Nucleus accumbens (tissue), 56 donors: ENCODE measurements at regions not wholly inside any gene's neighbourhood (a gene's known extent, or its start where the extent isn't known, plus 50 kb on each side); places are given as distances from the start of the nearest gene placed in this dataset.
A peak's percentile ranks its signal among the peaks of the same experiment; 100 is the strongest.
"Not testable (repeated sequence)": the region's sequence is repeated elsewhere in the genome, so short reads cannot be mapped to it uniquely, and the experiment has no call there.

Experiments used
- DNase-seq, 56 donors: peaks; one replicate each; lab custom pipeline; 2025; lab: John Stamatoyannopoulos, UW

DNA sequence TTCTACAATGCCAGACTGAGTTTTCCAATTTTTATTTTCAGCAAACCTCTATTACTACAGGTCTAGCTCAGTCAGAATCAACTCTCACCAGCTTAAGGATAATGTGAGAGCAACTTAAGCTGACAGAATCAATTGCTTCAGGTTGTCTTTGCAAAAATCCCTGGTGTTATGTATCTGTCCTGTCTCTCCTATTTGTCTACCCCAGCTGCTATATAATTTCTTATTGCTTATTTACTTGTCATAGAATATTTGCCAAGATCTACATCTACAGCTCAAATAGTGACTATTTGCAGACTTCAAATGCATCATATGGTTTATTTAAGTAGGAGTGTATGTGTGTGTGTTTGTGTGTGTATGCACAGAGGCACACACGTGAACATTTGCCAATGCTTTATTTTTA lies 54.1 kb downstream of the FOXG1 start:
- DNase-seq: no peak

DNA sequence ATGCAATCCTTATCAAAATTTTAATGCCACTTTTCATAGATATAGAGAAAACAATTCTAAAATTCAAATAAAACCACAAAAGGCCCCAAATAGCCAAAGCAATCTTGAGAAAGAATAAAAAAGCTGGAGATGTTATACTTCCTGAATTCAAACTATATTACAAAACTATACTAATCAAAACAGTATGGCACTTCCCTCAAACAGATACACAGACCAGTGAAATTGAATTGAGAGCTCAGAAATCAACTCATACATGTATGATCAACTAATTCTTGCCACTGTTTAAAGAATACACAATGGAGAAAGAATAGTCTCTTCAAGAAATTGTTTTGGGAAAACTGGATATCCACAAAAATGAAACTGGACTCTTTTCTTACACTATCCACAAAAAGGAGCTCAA lies 55.4 kb downstream of the FOXG1 start:
- DNase-seq: no peak

DNA sequence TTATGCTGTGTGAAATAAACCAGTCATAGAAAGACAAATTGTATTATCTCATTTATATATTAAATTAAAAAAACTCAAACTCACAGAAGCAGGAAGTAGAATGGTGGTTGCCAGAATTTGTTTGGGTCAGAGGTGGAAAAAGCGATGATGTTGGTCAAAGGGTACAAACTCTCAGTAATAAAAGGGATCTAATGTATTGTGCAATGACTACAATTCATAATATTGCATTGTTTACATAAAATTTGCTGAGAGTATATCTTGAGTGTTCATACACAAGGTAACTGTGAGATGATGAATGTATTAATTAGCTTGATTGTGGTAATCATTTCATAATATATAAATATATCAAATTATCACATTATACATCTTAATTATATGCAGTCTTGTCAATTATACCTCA lies 56.7 kb downstream of the FOXG1 start:
- DNase-seq: no peak

DNA sequence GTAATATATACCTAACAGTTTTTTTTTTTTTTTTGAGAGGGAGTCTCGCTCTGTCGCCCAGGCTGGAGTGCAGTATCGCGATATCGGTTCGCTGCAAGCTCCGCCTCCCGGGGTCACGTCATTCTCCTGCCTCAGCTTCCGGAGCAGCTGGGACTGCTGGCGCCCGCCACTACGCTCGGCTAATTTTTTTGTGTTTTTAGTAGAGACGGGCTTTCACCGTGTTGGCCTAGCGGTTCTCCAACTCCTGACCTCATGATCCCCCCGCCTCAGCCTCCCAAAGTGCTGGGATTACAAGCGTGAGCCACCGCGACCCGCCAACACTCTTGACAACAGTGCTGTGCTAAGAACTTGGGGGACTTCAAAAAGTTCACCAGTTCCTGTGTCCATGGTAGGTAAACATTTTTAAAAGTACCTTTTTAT lies 63.5 kb downstream of the FOXG1 start:
- DNase-seq: no peak

DNA sequence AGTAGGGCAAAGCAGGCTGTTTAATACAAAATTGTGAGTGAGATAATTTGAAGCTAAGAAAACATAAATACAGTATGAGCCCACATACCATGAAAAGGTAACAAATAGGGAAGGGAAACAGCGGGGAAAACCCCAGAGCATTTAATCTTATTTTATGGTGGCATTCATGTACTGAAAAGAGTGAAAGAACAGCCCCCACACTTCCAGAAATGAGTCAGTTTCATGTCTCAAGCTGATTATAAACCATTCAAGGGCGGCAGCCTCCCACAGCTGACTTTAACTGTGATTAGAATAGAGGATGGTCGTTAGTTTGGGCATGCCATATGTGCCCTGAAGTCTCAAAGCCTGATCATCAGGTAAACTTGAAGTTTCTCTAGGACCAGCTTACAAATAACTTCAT lies 64.5 kb downstream of the FOXG1 start:
- peak in 10 of 56 donors; percentile 1 to 47 (median 8) for DNase-seq

DNA sequence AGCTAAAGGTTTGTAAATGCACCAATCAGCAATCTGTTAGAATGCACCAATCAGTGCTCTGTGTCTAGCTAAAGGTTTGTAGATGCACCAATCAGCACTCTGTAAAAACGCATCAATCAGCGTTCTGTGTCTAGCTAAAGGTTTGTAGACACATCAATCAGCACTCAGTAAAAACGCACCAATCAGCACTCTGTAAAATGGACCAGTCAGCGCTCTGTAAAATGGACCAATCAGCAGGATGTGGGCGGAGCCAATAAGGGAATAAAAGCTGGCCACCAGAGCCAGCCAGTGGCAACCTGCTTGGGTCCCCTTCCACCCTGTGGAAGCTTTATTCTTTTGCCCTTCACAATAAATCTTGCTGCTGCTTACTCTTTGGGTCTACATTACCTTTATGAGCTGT lies 76.0 kb downstream of the FOXG1 start:
- not testable (repeated sequence) for DNase-seq

DNA sequence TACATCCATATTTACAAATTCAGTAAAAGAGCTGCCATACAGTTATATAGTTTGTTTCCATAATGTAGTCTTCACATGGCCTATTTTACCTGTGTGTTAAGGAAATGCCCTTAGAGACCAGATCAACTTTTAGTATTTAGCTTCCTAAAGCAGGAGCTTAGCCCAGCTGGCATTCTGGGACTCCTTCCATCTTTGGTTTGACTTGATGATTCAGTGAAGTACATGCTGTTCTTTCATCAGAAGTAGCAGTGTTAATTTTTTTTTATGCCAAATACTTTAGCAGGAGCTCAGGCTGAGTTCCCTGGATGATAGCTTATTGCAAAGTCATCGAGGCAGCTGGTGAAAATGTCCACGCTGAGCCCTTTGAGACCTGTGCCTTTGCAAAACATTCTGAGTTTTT lies 101.0 kb downstream of the FOXG1 start:
- no peak for DNase-seq

DNA sequence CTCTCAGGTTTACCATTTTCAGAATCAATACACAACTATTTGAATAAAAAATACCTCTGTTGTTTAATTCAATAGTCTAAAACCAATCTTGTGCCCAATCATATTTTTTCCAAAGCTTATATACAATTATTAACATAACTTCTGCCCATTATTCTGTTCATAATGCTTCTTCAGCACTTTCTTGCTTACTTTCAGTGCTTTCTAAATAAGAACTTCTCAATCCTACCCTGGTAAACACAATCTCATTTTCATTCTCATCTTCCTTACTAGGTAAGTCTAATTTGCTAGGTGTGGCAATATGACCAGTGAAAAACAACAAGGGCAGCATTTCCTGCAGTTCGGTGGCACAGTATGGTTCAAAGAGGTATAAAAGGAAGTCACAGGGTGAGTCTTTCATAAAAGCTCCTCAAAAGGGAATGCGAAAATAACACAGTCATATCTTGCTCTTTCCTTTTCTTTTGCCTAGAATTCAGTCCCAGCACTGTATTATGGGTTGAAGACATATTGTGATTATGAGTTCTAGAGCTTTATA lies 103.5 kb downstream of the FOXG1 start:
- no peak for DNase-seq

DNA sequence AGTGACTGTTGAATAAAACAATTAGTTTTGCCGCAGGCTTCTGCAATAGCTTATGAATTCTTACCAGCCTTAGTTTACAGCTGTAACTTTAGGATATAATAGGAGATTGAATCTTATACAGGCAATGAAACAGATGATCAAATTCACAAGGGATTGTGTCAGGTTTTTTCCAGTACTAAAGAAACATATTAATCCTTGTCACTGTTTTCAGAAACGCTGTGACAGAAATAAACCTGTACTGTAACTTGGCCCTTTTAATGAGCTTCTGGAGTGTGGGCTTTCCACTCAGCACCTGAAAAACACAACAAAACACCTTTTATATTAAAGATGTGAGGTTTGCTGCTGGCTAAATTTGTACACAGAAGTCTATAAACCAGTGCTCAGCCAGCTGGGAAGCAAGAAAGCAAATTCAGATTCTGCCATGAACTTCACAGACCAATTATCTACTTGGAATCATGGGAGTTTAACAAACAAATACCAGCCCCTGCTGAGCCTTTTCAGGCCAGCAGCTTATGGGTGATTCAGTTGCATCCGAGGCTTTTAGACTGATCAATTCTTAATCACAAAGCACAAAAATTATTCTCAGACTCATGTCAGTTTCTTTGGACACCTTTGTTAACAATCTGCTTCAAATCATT lies 109.5 kb downstream of the FOXG1 start:
- no peak for DNase-seq

DNA sequence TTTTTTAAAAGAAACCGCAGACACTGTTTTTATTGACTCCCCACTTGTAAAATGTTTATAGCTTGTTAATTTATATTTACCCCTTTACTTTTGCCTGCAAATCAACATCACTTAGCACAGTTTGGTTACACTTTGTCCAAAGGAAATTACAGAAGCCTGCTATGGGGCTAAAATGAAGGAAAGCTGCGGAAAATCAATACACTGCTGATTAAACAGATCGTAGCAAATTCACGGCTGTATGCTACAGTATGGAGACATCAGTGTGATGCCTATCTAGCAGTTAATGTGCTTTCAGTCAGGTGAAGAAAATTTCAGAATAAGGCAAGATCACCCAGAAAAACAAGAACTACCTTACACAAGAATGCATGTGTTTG lies 110.0 kb downstream of the FOXG1 start:
- DNase-seq: no peak

DNA sequence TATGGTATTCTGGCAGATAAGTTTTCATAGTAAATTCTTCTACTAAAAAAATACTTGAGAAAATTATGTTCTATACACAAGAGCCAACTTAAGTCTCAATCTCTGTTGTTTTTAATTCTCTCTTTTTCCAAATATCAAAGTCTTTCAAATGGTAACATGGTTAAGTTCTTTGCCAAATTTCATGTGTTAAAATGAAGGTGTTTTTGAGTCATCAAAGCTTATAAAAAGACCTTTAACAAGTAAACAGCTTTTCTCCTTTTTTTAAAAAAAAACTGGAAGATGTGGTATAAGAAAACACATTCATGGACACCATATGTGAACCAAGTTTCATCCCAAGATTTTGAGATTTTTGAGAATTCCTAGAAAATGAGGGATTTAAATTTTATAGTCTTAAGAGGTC lies 111.3 kb downstream of the FOXG1 start:
- no peak for DNase-seq

DNA sequence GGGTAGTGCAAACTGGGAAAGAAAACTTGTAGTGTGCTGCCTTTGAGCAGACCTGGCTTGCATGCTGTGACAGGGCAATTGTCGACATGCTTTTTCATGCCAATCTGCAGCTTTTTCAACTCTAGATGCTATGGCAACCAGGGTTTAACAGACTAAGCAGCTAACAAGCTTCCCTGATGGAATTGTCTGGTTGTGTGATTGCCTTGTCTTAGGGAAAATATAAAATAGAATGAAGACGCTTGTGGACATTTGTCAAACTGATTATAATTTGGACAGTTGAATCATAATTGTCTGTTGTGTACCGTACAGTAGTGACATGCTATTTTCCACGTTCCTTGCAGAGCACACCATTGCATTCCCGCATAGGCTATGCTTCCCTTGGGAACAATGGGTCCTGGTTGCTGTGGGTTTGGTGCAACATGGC lies 113.0 kb downstream of the FOXG1 start:
- peak in 1 of 56 donors; percentile 4 for DNase-seq

DNA sequence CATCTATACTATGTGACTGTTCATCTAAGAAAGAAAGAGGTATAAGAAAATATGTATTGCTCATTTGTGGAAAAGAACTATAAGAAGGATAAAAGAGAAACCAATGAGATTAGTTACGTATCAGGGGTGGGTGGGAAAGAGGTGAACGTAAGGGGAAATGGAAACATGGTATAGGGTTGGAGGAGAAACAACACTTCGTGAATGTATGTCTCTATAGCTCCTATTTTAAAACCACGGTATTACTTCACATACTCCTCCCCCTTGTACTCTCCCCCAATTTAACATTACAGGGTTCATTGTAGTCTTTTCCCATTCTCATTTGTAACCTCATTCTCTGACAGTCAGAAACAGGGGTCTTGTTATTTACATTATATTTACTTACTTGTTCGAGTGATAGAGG lies 120.4 kb downstream of the FOXG1 start:
- no peak for DNase-seq

DNA sequence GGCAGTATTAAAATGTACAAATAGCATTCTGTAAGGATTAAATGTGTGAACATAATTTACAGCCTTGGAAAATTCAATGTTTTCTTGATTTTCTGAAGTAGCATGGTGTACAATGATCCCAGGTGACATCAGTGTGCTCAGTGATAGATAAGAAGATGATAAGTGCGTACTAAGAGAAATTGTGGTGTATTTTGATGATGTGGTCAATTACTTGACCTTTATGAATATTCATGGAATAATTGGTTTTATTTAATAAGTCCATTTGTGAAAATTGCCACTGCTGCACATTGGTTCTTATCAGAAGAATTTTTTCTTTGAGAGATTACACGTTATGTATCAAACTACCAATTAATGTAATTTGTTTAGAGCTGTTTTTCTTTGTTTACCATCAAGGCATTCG lies 128.8 kb downstream of the FOXG1 start:
- no peak for DNase-seq

DNA sequence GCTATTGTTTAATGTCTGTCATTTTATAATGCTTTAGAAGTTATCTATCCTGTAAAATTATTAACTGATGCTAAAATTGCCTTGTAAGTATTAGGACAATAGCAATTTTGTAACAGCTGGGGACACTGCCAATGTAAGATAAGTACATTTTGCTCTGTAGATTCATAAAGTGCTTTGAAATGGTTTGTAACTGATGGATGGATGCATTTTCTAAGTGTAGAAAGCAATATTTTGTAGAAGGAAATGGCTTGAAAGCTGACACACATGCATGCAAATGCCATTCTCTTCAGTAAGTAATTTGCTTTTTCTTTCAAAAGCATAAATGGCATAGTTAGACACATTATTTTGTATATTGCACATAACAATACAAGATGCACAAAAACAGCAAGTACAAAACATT lies 129.8 kb downstream of the FOXG1 start:
- DNase-seq: no peak

DNA sequence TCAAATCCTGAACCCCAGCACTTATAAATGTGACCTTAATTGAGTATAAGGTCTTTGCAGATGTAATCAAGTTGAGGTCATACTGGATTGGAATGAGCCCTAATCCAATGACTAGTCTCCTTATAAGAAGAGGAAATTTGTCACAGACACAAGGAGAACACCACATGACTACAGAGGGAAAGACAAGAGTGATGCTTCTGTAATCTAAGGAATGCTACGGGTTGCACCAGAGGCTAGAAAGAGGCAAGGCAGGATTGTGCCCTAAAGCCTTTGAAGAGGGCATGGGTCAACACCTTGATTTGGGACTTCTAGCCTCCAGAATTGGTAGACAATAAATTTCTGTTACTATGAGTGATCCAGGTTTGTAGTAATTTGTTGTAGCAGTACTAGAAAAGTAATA lies 135.0 kb downstream of the FOXG1 start:
- no peak for DNase-seq

DNA sequence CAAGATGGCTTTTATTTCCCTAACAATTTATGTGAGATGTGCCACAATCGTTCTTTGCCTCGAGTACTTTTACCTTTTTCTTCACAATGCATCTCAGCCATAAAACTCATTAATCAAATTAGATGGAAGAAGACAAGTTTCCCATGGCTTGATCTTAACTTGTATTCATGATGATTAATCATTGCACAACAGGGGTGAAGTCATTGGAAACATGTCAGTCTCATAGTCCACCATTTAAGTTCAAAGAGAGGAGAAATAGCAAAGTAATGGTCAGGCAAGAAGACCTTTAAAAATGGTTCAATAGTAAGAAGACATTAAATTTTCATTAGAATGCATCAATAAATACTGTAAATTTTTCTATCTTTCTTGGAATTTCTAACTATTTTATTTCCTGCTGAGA lies 136.3 kb downstream of the FOXG1 start:
- DNase-seq: no peak

DNA sequence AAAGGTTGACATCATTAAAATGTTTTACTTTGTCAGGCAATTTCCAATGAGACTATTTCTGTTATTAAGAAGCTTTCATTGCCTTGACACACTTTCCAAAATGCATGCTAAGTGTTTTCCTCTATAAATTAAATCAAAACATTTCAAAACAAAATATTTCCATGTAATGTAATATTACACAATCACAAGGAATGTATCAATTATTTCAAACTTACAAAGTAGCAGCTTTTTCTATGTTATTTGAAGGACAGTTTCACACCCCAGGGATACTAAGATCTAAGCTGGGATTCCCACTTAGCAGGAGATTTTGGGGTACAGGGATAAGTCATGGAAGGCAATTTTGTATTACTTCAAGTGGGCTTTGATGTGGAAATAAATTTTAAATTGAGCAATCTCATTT lies 144.9 kb downstream of the FOXG1 start:
- no peak for DNase-seq

DNA sequence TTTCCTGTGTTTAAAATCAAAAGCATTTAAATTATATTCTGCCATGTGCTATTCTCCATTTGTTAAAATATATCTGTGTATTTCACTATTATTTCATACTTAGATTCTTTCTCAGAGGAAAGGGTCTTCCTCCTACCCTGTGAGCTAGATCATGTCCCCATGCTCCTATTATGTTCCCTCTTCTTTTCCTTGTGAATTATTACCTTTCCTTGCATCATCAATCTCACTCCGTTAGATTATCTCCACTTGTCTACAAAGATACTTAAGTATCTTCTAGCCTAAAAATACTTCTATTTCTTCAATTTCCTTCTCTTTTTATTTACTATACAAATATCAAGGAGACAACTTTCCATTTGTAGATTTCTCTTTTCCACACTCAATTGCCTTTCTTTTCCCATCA lies 146.5 kb downstream of the FOXG1 start:
- DNase-seq: no peak

DNA sequence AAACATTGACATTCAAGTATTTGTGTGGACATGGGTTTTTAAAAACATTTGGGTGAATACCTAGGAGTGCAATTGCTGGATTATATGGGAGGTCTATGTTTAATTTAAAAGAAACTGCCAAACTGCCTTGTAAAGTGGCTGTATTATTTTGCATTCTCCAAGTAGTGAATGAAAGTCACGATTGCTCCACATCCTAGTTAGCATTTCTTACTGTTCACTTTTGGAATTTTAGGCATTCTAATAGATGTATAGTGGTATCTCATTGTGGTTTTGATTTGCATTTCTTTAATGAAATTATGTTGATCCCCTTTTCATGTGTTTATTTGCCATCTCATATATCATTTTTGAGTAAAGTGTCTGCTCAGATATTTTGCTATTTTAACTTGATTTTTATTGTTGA lies 159.5 kb downstream of the FOXG1 start:
- DNase-seq: no peak

DNA sequence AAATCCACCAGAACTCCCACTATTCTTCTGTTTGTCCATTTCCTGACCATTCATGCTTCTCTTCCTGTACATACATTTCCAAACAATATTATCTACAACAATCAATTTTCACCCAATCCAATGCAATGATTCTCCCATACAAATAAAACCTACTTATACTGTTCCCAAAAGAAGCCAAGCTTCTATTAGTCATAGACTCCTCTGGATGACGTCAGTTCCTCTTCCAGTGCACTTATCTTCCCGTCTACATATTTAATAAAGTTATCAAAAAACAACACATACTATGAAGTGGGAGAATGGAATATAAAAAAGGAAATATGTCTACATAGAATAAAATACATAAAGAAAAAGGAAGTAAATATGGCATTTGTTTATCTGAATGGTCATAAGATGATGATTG lies 165.4 kb downstream of the FOXG1 start:
- DNase-seq: no peak

DNA sequence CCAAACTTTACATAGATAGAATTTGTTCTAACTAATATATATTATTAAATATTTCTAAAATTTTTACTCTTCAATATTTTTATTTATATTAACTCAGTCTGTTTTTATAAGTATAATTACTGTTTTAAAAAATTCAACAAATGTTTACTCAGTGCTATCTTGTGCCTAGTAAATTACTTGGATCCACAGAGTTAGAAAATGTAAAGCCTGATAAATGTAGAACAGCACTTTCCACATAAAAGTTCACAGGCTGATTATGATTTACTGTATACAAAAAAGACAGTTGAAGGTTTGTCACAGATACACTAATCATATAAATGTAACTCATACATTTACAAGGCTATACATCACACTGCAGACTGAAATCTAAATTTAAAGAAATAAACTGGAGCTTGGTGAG lies 170.0 kb downstream of the FOXG1 start:
- no peak for DNase-seq

DNA sequence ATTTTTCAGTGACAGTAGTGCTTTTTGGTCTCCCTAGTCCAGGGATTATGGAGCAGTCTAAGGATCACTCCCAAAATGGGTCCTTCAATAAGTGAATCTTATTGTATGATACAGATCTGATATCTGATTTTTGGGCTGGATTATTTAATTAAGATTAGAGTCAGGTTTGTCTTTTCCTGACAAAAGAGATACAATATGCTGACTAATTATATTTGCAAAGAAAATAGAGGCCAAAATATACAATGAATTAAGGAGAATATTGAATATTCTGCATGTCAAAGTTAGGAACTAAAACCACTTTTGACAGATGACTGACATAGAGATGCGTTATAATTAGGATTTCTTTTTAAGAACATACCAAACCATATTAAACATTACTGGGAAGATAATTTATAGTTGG lies 175.2 kb downstream of the FOXG1 start:
- DNase-seq: no peak
